ENCODE measurements at regions not wholly inside any gene's neighbourhood (a gene's known extent, or its start where the extent isn't known, plus 50 kb on each side); places are given as distances from the start of the nearest gene placed in this dataset.

GRCh38 chr14:29278301-29279263 lies 512.0 kb downstream of the FOXG1 start:
- DNase-seq (ENCODE audit: low read depth) = no peak

GRCh38 chr14:29282169-29282568 lies 515.6 kb downstream of the FOXG1 start:
- no peak for DNase-seq (ENCODE audit: low read depth)

GRCh38 chr14:29290441-29290840 lies 523.9 kb downstream of the FOXG1 start:
- no peak for DNase-seq (ENCODE audit: low read depth)

- DNase-seq (ENCODE audit: low read depth) = no peak
Measured at GRCh38 chr14:29299372-29299771, 532.8 kb downstream of the FOXG1 start.

- DNase-seq (ENCODE audit: low read depth) = no peak
Measured at GRCh38 chr14:29301571-29301970, 535.0 kb downstream of the FOXG1 start.

- no peak for DNase-seq (ENCODE audit: low read depth)
Measured at GRCh38 chr14:29310210-29310609, 543.6 kb downstream of the FOXG1 start.

- peak; percentile 24 for DNase-seq (ENCODE audit: low read depth)
Measured at GRCh38 chr14:29310757-29311156, 544.2 kb downstream of the FOXG1 start.

GRCh38 chr14:29311983-29312382 lies 545.4 kb downstream of the FOXG1 start:
- DNase-seq (ENCODE audit: low read depth) = no peak

GRCh38 chr14:29316936-29317335 lies 550.3 kb downstream of the FOXG1 start:
- no peak for DNase-seq (ENCODE audit: low read depth)

- DNase-seq (ENCODE audit: low read depth) = no peak
Measured at GRCh38 chr14:29317423-29317822, 550.8 kb downstream of the FOXG1 start.

- peak; percentile 28 for DNase-seq (ENCODE audit: low read depth)
Measured at GRCh38 chr14:29320286-29320685, 553.7 kb downstream of the FOXG1 start.

GRCh38 chr14:29321646-29322045 lies 555.1 kb downstream of the FOXG1 start:
- DNase-seq (ENCODE audit: low read depth) = peak; percentile 41

GRCh38 chr14:29339494-29340172 lies 573.0 kb downstream of the FOXG1 start:
- DNase-seq (ENCODE audit: low read depth) = peak; percentile 1

- DNase-seq (ENCODE audit: low read depth) = no peak
Measured at GRCh38 chr14:29348504-29348903, 579.1 kb downstream of the PRKD1 start.

GRCh38 chr14:29350496-29350895 lies 577.2 kb downstream of the PRKD1 start:
- no peak for DNase-seq (ENCODE audit: low read depth)

GRCh38 chr14:29351996-29352705 lies 575.5 kb downstream of the PRKD1 start:
- no peak for DNase-seq (ENCODE audit: low read depth)

- no peak for DNase-seq (ENCODE audit: low read depth)
Measured at GRCh38 chr14:29352706-29353080, 575.0 kb downstream of the PRKD1 start.

GRCh38 chr14:29353513-29353912 lies 574.1 kb downstream of the PRKD1 start:
- no peak for DNase-seq (ENCODE audit: low read depth)

GRCh38 chr14:29354486-29354885 lies 573.2 kb downstream of the PRKD1 start:
- no peak for DNase-seq (ENCODE audit: low read depth)

GRCh38 chr14:29355331-29355730 lies 572.3 kb downstream of the PRKD1 start:
- DNase-seq (ENCODE audit: low read depth) = no peak

- DNase-seq (ENCODE audit: low read depth) = no peak
Measured at GRCh38 chr14:29355846-29356245, 571.8 kb downstream of the PRKD1 start.

- DNase-seq (ENCODE audit: low read depth) = no peak
Measured at GRCh38 chr14:29360656-29361055, 567.0 kb downstream of the PRKD1 start.

Measured in RPMI7951 (cell line).